ENCODE measurements at regions not wholly inside any gene's neighbourhood (a gene's known extent, or its start where the extent isn't known, plus 50 kb on each side); places are given as distances from the start of the nearest gene placed in this dataset.

DNA sequence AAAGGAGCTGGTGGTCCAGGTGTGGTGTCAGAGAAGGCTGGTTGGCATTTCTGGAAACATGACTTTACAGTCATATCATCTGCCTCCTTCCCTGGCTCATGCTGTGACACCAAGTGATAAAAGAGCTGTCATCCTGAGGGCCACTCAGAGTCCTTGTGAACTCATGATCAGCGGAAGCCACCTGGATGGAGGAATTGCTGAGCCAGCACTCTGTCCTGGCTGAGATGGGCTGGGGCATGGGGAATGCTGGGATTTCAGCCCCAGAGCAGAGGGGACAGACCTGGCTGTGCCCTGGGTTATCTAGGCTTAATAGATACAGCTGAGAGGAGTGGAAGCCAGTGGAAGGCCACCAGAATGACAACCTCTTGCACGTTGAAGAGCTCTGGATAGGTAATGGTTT lies 214.3 kb downstream of the DHX35 start:
- Histone ChIP-seq H3K27ac (ENCODE audit: low read depth, low read length) (no peak overlapping the region), H3K4me3 (ENCODE audit: low read length) (no peak overlapping the region), H3K9ac (ENCODE audit: low read depth, low read length) (no peak overlapping the region), H3K27me3 (ENCODE audit: insufficient read depth, low read length) (no peaks in the 10 kb centered on the region), H3K4me1 (ENCODE audit: insufficient read depth, low read length) (no peaks in the 10 kb centered on the region), H3K36me3 (ENCODE audit: insufficient read depth, low read length) (no peaks in the 10 kb centered on the region), H3K9me3 (ENCODE audit: insufficient read depth, low read depth, low read length) (no peaks in the 10 kb centered on the region)
- 91% methylated on average over 2 of the region's 2 CpGs for WGBS

DNA sequence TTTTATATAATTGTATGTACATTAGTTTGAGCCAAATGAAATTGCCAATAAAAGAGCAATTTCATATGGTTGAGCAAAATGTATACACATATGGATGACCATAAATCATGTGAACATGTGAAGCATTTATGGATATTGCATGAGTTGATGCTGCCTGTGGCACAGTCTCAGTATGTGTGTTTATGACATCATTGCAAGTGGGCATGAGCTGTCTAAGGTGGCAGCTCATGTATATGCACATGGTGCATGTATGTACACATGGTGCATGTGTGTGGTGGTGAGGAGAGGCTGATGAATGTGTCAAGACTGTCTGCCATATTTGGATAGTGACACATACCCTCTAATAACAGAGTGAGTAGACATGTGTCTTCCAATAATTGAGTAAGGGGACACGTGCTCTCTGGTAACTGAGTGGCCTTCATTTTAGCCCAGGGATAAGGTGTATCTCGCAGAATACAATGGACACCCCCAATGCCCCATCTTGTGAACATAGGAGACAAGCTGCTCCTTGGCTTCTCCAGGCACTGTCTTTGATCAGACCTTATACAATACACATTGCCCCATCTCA lies 208.8 kb downstream of the DHX35 start:
- Histone ChIP-seq H3K36me3 (ENCODE audit: insufficient read depth, low read length) (no peaks in the 10 kb centered on the region), H3K9ac (ENCODE audit: low read depth, low read length) (no peak overlapping the region), H3K4me3 (ENCODE audit: low read length) (no peak overlapping the region), H3K27me3 (ENCODE audit: insufficient read depth, low read length) (no peaks in the 10 kb centered on the region), H3K27ac (ENCODE audit: low read depth, low read length) (no peak overlapping the region), H3K9me3 (ENCODE audit: insufficient read depth, low read depth, low read length) (no peaks in the 10 kb centered on the region), H3K4me1 (ENCODE audit: insufficient read depth, low read length) (no peaks in the 10 kb centered on the region)
- 90% methylated on average over 2 of the region's 2 CpGs for WGBS

DNA sequence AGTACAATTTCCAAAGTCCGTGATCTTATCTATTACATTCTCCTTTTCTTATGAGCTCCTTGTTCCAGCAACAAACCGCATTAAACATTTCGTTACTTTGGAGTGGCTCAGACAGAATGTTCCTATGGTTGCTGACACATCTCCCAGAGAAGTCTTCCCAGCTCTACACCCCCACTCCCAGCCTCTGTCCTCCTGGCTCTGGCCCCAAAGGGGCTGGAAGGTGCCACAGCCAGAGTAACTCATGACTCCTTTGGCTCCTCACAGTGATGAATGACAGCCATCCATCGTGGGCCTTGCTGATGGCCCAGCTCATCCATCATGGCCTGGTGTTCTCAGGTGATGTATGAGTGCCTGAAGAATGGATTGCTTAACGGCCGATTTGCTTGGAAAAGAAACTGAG lies 203.0 kb downstream of the DHX35 start:
- Histone ChIP-seq H3K27ac (ENCODE audit: low read depth, low read length) (no peak overlapping the region), H3K4me1 (ENCODE audit: insufficient read depth, low read length) (no peaks in the 10 kb centered on the region), H3K27me3 (ENCODE audit: insufficient read depth, low read length) (no peaks in the 10 kb centered on the region), H3K4me3 (ENCODE audit: low read length) (no peak overlapping the region), H3K36me3 (ENCODE audit: insufficient read depth, low read length) (no peaks in the 10 kb centered on the region), H3K9ac (ENCODE audit: low read depth, low read length) (no peak overlapping the region), H3K9me3 (ENCODE audit: insufficient read depth, low read depth, low read length) (no peaks in the 10 kb centered on the region)
- 94% methylated on average over 6 of the region's 6 CpGs for WGBS

DNA sequence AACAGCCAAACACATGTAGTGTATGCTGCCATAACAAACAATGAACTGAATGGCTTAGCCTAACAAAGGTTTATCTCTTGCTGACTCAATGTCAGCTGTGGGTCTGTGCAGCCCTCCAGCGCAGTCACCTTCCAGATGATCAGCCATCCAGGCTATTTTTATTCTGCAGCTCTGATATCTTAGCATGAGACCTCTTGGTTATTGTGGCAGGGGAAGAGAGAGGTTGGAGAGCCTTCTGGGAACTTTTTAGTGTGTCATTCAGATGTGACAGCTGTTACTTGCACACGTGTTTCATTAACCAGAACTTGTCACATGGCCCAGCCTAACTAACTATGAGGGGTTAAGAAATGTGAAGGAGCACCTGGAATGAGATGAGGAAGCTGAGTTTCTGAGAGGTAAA lies 202.5 kb downstream of the DHX35 start:
- WGBS, result 89% methylated on average over 2 of the region's 2 CpGs
- no peaks in the 10 kb centered on the region for H3K36me3 ChIP-seq (ENCODE audit: insufficient read depth, low read length)
- H3K27ac ChIP-seq (ENCODE audit: low read depth, low read length), result no peak overlapping the region
- H3K9ac ChIP-seq (ENCODE audit: low read depth, low read length), result no peak overlapping the region
- H3K9me3 ChIP-seq (ENCODE audit: insufficient read depth, low read depth, low read length), result no peaks in the 10 kb centered on the region
- H3K4me3 ChIP-seq (ENCODE audit: low read length), result no peak overlapping the region
- no peaks in the 10 kb centered on the region for H3K27me3 ChIP-seq (ENCODE audit: insufficient read depth, low read length)
- H3K4me1 ChIP-seq (ENCODE audit: insufficient read depth, low read length), result no peaks in the 10 kb centered on the region

DNA sequence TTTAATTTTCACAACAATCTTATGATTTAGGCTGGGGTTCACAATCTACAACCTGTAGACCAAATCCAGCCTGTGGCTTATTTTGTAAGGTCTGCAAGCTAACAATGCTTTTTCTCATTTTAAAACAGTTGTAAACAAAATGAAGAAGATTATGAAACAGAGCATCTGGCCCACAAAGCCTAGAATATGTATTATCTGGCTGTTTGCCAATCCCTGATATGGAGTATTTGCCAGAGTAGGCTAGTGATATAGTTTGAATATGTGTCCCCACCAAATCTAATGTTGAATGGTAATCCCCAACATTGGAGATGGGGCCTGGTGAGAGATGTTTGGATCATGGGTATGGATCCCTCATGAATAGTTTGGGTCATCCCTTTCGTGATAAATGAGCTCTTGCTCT lies 201.8 kb downstream of the DHX35 start:
- no peaks in the 10 kb centered on the region for H3K36me3 ChIP-seq (ENCODE audit: insufficient read depth, low read length)
- no peaks in the 10 kb centered on the region for H3K4me1 ChIP-seq (ENCODE audit: insufficient read depth, low read length)

DNA sequence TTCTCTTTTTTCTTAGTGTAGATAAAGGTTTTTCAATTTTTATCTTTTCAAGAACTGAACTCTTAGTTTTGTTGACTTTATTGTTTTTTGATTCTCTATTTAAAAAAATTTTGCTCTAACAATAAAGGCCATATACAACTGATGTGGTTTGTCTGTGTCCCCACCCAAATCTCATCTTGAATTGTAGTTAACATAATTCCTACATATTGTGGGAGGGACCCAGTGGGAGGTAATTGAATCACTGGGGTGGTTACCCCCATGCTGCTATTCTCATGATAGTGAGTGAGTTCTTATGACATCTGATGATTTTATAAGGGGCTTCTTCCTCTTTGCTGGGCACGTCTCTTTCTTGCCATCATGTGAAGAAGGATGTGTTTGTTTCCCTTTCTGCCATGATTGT lies 199.8 kb downstream of the DHX35 start:
- Histone ChIP-seq H3K27ac (ENCODE audit: low read depth, low read length) (no peak overlapping the region), H3K9me3 (ENCODE audit: insufficient read depth, low read depth, low read length) (no peaks in the 10 kb centered on the region), H3K4me3 (ENCODE audit: low read length) (no peak overlapping the region), H3K4me1 (ENCODE audit: insufficient read depth, low read length) (no peaks in the 10 kb centered on the region), H3K36me3 (ENCODE audit: insufficient read depth, low read length) (no peaks in the 10 kb centered on the region), H3K27me3 (ENCODE audit: insufficient read depth, low read length) (no peaks in the 10 kb centered on the region), H3K9ac (ENCODE audit: low read depth, low read length) (no peak overlapping the region)
- WGBS, result no CpG with 5 or more reads among the region's 1 CpG

More for the DNA sequence above, 201.8 kb downstream of the DHX35 start:
- no peaks in the 10 kb centered on the region for H3K9me3 ChIP-seq (ENCODE audit: insufficient read depth, low read depth, low read length)
- no peak overlapping the region for H3K4me3 ChIP-seq (ENCODE audit: low read length)
- H3K27ac ChIP-seq (ENCODE audit: low read depth, low read length), result no peak overlapping the region
- 93% methylated on average over 1 of the region's 1 CpG for whole genome bisulfite sequencing
- H3K27me3 ChIP-seq (ENCODE audit: insufficient read depth, low read length), result no peaks in the 10 kb centered on the region
- H3K9ac ChIP-seq (ENCODE audit: low read depth, low read length), result no peak overlapping the region

DNA sequence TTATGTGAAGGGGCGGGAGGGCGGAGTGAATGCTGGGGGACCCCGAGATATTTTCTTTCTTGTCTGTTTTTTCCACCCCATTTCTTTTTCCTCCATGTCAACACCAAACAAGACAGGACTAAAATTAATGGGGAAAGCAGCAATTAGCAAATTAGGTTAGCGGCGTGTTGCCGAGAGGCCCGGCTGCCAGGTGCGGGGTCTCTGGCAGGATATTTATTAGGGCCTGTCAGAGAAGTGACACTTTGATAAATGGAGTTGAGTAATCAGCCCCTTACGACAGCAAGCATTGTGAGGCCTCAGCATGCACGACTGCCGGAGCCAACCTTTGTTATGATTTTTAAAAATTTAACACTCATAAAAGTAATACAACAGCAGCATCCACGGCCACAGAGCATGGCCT lies 193.8 kb downstream of the DHX35 start:
- Histone ChIP-seq H3K36me3 (ENCODE audit: insufficient read depth, low read length) (no peaks in the 10 kb centered on the region), H3K27ac (ENCODE audit: low read depth, low read length) (no peak overlapping the region), H3K4me1 (ENCODE audit: insufficient read depth, low read length) (no peaks in the 10 kb centered on the region), H3K4me3 (ENCODE audit: low read length) (no peak overlapping the region), H3K9me3 (ENCODE audit: insufficient read depth, low read depth, low read length) (no peaks in the 10 kb centered on the region), H3K9ac (ENCODE audit: low read depth, low read length) (no peak overlapping the region), H3K27me3 (ENCODE audit: insufficient read depth, low read length) (no peaks in the 10 kb centered on the region)
- WGBS, result 92% methylated on average over 10 of the region's 12 CpGs

DNA sequence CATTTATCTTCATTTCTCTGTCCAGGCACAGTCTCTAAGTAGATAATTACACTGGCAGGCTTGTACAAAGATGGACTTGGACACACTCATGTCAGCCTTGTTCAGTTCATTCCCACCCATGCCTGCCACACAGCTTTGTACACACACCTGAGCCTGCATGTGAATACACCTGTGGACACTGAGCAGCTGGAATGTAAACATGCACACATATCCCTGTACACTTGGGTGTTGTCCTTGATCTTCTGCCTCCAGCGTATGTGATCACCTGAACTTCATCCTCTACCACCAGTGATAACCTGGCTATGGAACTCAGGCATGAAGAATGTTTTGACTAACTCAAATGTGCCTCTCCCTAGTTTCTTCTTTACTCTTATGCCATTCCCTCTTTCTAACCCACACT lies 190.6 kb downstream of the DHX35 start:
- Histone ChIP-seq H3K27ac (ENCODE audit: low read depth, low read length) (no peak overlapping the region), H3K9ac (ENCODE audit: low read depth, low read length) (no peak overlapping the region), H3K27me3 (ENCODE audit: insufficient read depth, low read length) (no peaks in the 10 kb centered on the region), H3K36me3 (ENCODE audit: insufficient read depth, low read length) (no peaks in the 10 kb centered on the region), H3K9me3 (ENCODE audit: insufficient read depth, low read depth, low read length) (no peaks in the 10 kb centered on the region), H3K4me1 (ENCODE audit: insufficient read depth, low read length) (no peaks in the 10 kb centered on the region), H3K4me3 (ENCODE audit: low read length) (no peak overlapping the region)
- WGBS, result 93% methylated on average over 1 of the region's 1 CpG

DNA sequence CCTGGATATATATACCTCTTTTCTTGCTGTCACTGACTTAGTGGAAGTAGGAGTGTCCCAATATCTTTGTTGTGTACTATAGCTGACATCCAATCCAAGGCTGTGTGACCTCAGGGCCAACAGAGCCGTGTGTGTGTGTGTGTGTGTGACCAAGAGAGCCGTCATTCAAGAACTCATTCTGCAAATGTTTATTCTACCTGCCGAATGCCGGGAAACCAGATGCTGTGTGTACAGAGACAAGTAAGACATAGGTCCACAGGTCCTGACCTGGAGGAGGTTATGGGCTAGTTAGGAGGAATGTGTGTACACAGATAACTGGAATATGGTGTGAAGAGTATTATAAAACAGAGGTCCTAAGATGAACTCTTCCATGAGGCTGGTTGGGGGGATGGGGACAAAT lies 190.0 kb downstream of the DHX35 start:
- Histone ChIP-seq H3K27ac (ENCODE audit: low read depth, low read length) (no peak overlapping the region), H3K9me3 (ENCODE audit: insufficient read depth, low read depth, low read length) (no peaks in the 10 kb centered on the region), H3K9ac (ENCODE audit: low read depth, low read length) (no peak overlapping the region), H3K36me3 (ENCODE audit: insufficient read depth, low read length) (no peaks in the 10 kb centered on the region), H3K4me1 (ENCODE audit: insufficient read depth, low read length) (no peaks in the 10 kb centered on the region), H3K4me3 (ENCODE audit: low read length) (no peak overlapping the region), H3K27me3 (ENCODE audit: insufficient read depth, low read length) (no peaks in the 10 kb centered on the region)
- WGBS, result 91% methylated on average over 4 of the region's 4 CpGs

DNA sequence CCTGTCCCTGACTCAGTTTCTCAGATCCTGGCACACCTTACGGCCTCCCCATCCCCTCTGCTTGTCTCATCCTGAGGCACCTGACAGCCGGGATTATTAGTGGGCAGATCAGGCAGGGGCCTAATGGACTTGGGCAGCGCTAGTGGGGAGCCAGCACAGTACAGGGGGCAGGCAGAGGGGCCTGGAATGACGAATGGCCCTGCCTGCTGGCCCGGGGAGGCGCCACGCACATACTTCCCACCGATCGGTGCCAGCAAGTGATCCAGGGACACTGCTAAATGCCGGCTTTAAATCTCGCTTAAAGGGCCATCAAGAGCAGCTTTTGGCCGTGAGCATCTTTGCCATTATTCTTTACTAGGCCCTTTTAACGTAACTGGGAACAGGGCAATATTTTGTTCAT lies 188.4 kb downstream of the DHX35 start:
- Histone ChIP-seq H3K9me3 (ENCODE audit: insufficient read depth, low read depth, low read length) (no peaks in the 10 kb centered on the region), H3K27ac (ENCODE audit: low read depth, low read length) (no peak overlapping the region), H3K9ac (ENCODE audit: low read depth, low read length) (no peak overlapping the region), H3K27me3 (ENCODE audit: insufficient read depth, low read length) (no peaks in the 10 kb centered on the region), H3K4me3 (ENCODE audit: low read length) (no peak overlapping the region), H3K36me3 (ENCODE audit: insufficient read depth, low read length) (no peaks in the 10 kb centered on the region), H3K4me1 (ENCODE audit: insufficient read depth, low read length) (peaks cover 7% of the 10 kb centered on the region)
- 92% methylated on average over 13 of the region's 13 CpGs for WGBS

DNA sequence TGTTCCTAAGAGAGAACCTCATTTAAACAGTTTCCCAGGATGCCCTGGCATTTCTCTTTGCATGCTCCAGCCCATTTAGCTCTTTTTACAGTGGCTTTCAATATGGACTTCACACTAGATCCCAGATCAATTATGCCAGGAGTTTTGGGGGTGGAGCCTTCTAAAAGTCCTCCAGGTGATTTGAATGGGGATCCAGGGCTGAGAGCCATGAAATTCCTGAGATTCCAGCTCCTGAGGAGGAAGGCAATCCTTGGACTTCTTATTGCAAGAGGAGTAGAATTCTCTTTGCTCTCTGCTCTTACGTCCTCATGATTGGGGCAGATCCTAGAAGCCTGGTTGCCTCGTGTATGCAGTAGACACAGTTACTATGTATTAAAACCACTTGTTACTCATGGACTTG lies 184.2 kb downstream of the DHX35 start:
- H3K9ac ChIP-seq (ENCODE audit: low read depth, low read length), result no peak overlapping the region
- WGBS, result 56% methylated on average over 2 of the region's 2 CpGs
- peaks cover 7% of the 10 kb centered on the region for H3K4me1 ChIP-seq (ENCODE audit: insufficient read depth, low read length)
- no peak overlapping the region for H3K4me3 ChIP-seq (ENCODE audit: low read length)
- H3K27ac ChIP-seq (ENCODE audit: low read depth, low read length), result no peak overlapping the region
- H3K36me3 ChIP-seq (ENCODE audit: insufficient read depth, low read length), result no peaks in the 10 kb centered on the region
- H3K27me3 ChIP-seq (ENCODE audit: insufficient read depth, low read length), result no peaks in the 10 kb centered on the region
- no peaks in the 10 kb centered on the region for H3K9me3 ChIP-seq (ENCODE audit: insufficient read depth, low read depth, low read length)

DNA sequence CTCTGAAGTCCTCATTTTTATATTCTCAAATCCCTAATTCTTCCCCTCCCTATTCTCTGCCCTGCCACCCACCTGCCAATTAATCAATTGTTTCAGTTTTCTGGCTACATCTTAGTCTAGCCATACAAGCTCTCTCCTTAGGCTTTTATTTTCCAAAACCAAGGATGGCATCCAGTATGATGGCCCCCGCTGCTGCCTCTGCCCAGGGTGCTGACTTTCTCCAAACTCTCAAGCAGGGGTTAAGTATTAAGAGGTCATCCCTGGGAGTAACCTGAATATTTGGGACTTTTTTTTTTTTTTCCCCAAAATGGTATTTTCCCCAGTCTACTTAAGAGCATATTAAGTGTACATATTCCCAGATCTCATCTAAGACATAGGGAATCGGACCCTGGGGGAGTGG lies 183.8 kb downstream of the DHX35 start:
- Histone ChIP-seq H3K4me1 (ENCODE audit: insufficient read depth, low read length) (peaks cover 7% of the 10 kb centered on the region), H3K4me3 (ENCODE audit: low read length) (no peak overlapping the region), H3K9ac (ENCODE audit: low read depth, low read length) (no peak overlapping the region), H3K36me3 (ENCODE audit: insufficient read depth, low read length) (no peaks in the 10 kb centered on the region), H3K27me3 (ENCODE audit: insufficient read depth, low read length) (no peaks in the 10 kb centered on the region), H3K27ac (ENCODE audit: low read depth, low read length) (no peak overlapping the region), H3K9me3 (ENCODE audit: insufficient read depth, low read depth, low read length) (no peaks in the 10 kb centered on the region)
- WGBS, result 54% methylated on average over 2 of the region's 2 CpGs
